ENCODE measurements at regions not wholly inside any gene's neighbourhood (a gene's known extent, or its start where the extent isn't known, plus 50 kb on each side); places are given as distances from the start of the nearest gene placed in this dataset.

GRCh38 chr10:45502458-45502857 lies 128.4 kb downstream of the ALOX5 start:
- Histone ChIP-seq H3K9me3 (replicated peaks in 1 of 2; ENCODE audit: control insufficient read depth in 1 of 2, insufficient read depth in 1 of 2, low read length in 2 of 2) (no peaks in the 10 kb centered on the region), H3K9ac (ENCODE audit: insufficient read depth, low read length, poor library complexity, severe bottlenecking) (no peak overlapping the region), H3K27me3 (ENCODE audit: control insufficient read depth in 2 of 2, insufficient read depth in 2 of 2, low read length in 2 of 2) (no peaks in the 10 kb centered on the region), H3K4me3 (replicated peaks in 1 of 3; ENCODE audit: low read depth in 2 of 3, low read length in 3 of 3) (no peak overlapping the region), H4K20me1 (ENCODE audit: insufficient read depth, low read length) (peaks cover 5% of the 10 kb centered on the region), H3K4me2 (replicated peaks; ENCODE audit: extremely low read depth, low read length, poor library complexity, severe bottlenecking) (no peak overlapping the region), H3K79me2 (ENCODE audit: insufficient read depth, low read length) (no peaks in the 10 kb centered on the region), H2AFZ (ENCODE audit: insufficient read depth, low read depth, low read length, poor library complexity, severe bottlenecking) (no peak overlapping the region), H3K27ac (ENCODE audit: low read depth in 1 of 2, low read length in 2 of 2) (no peak overlapping the region), H3K4me1 (ENCODE audit: control insufficient read depth in 1 of 2, insufficient read depth in 2 of 2, low read length in 2 of 2) (no peaks in the 10 kb centered on the region), H3K36me3 (replicated peaks in 1 of 2; ENCODE audit: control insufficient read depth in 1 of 2, insufficient read depth in 2 of 2, low read length in 2 of 2) (no peaks in the 10 kb centered on the region)
- DNase-seq = no peak
- no peaks in the 10 kb centered on the region for H3K27me3 Mint-ChIP-seq (ENCODE audit: low read depth in 3 of 3)
- no peak overlapping the region for H3K4me3 Mint-ChIP-seq
- intact Hi-C loops (cut with micrococcal nuclease) = no loop called here
- H3K36me3 Mint-ChIP-seq = no peaks in the 10 kb centered on the region
- TF ChIP-seq, protein P1, sequence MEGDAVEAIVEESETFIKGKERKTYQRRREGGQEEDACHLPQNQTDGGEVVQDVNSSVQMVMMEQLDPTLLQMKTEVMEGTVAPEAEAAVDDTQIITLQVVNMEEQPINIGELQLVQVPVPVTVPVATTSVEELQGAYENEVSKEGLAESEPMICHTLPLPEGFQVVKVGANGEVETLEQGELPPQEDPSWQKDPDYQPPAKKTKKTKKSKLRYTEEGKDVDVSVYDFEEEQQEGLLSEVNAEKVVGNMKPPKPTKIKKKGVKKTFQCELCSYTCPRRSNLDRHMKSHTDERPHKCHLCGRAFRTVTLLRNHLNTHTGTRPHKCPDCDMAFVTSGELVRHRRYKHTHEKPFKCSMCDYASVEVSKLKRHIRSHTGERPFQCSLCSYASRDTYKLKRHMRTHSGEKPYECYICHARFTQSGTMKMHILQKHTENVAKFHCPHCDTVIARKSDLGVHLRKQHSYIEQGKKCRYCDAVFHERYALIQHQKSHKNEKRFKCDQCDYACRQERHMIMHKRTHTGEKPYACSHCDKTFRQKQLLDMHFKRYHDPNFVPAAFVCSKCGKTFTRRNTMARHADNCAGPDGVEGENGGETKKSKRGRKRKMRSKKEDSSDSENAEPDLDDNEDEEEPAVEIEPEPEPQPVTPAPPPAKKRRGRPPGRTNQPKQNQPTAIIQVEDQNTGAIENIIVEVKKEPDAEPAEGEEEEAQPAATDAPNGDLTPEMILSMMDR (IDR thresholded peaks at IDR 0.05) = no peak
- H3K9me3 Mint-ChIP-seq = peaks cover 0 to 3% (median 0%) of the 10 kb centered on the region in 7 donors
- peaks cover 7% of the 10 kb centered on the region for H3K4me1 Mint-ChIP-seq
- no peak overlapping the region for H3K27ac Mint-ChIP-seq

DNA sequence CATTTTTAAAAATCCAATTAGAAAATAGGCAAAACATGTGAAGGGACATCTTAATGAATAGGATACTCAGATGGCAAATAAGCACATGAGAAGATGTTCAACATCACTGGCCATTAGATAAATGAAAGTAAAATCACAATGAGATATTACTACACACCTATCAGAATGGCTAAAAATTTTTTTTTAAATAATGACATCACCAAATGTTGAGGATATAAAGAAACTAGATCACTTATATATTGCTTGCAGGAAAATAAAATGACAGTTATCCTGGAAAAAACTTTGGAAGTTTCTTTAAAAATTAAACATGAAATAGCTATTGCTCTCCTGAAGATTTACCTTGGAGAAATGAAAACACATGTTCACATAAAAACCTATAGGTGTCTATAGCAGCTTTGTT lies 127.8 kb downstream of the ALOX5 start:
- intact Hi-C loops (cut with micrococcal nuclease) = no loop called here
- Mint-ChIP-seq H3K36me3 (peaks cover 0 to 2% of the 10 kb centered on the region in 2 donors), H3K27me3 (ENCODE audit: low read depth in 3 of 3) (no peaks in the 10 kb centered on the region), H3K9me3 (peaks cover under 1 to 4% (median 1%) of the 10 kb centered on the region in 7 donors), H3K4me1 (peaks cover 7% of the 10 kb centered on the region), H3K27ac (no peak overlapping the region), H3K4me3 (no peak overlapping the region)
- Histone ChIP-seq H3K9me3 (replicated peaks in 1 of 2; ENCODE audit: control insufficient read depth in 1 of 2, insufficient read depth in 1 of 2, low read length in 2 of 2) (no peaks in the 10 kb centered on the region), H3K4me1 (ENCODE audit: control insufficient read depth in 1 of 2, insufficient read depth in 2 of 2, low read length in 2 of 2) (no peaks in the 10 kb centered on the region), H3K27ac (ENCODE audit: low read depth in 1 of 2, low read length in 2 of 2) (no peak overlapping the region), H3K27me3 (ENCODE audit: control insufficient read depth in 2 of 2, insufficient read depth in 2 of 2, low read length in 2 of 2) (no peaks in the 10 kb centered on the region), H3K36me3 (replicated peaks in 1 of 2; ENCODE audit: control insufficient read depth in 1 of 2, insufficient read depth in 2 of 2, low read length in 2 of 2) (no peaks in the 10 kb centered on the region), H3K79me2 (ENCODE audit: insufficient read depth, low read length) (no peaks in the 10 kb centered on the region), H3K9ac (ENCODE audit: insufficient read depth, low read length, poor library complexity, severe bottlenecking) (no peak overlapping the region), H4K20me1 (ENCODE audit: insufficient read depth, low read length) (peaks cover 5% of the 10 kb centered on the region), H3K4me2 (replicated peaks; ENCODE audit: extremely low read depth, low read length, poor library complexity, severe bottlenecking) (no peak overlapping the region), H3K4me3 (replicated peaks in 1 of 3; ENCODE audit: low read depth in 2 of 3, low read length in 3 of 3) (no peak overlapping the region), H2AFZ (ENCODE audit: insufficient read depth, low read depth, low read length, poor library complexity, severe bottlenecking) (no peak overlapping the region)
- DNase-seq = no peak
- TF ChIP-seq, protein P1 (IDR thresholded peaks at IDR 0.05) = no peak
